Jurkat, Clone E6-1 (cell line): ENCODE measurements at regions not wholly inside any gene's neighbourhood (a gene's known extent, or its start where the extent isn't known, plus 50 kb on each side); places are given as distances from the start of the nearest gene placed in this dataset.
"Not testable (repeated sequence)": the region's sequence is repeated elsewhere in the genome, so short reads cannot be mapped to it uniquely, and the experiment has no call there.

Experiments used
- DNase-seq: peaks from one replicate; pipeline ENCODE4 v3.0.0-alpha.2; 2011; ENCODE audit warnings: low read depth, low spot score
- H3K4me3 ChIP-seq: 2 replicates; pipeline ENCODE4 v1.5.1; 2011; ENCODE audit warnings: mild to moderate bottlenecking, low read length, control low read depth, moderate library complexity

GRCh38 chr4:17008834-17009345, 110.4 kb upstream of the LDB2 start:
- no peak for DNase-seq

GRCh38 chr4:17003606-17004392, 105.4 kb upstream of the LDB2 start:
- not testable (repeated sequence) for H3K4me3 ChIP-seq, DNase-seq

More at GRCh38 chr4:17008834-17009345, 110.4 kb upstream of the LDB2 start:
- H3K4me3 ChIP-seq: no peak overlapping the region

- no peak overlapping the region for H3K4me3 ChIP-seq
- no peak for DNase-seq
These were observed 97.0 kb upstream of the LDB2 start for GRCh38 chr4:16995451-16995850.

GRCh38 chr4:16993956-16994840, 95.8 kb upstream of the LDB2 start:
- DNase-seq: no peak
- H3K4me3 ChIP-seq: no peak overlapping the region

GRCh38 chr4:16992566-16993225, 94.3 kb upstream of the LDB2 start:
- no peak for DNase-seq
- H3K4me3 ChIP-seq: no peak overlapping the region

- no peak overlapping the region for H3K4me3 ChIP-seq
- no peak for DNase-seq
These were observed 93.0 kb upstream of the LDB2 start for GRCh38 chr4:16991450-16991849.

GRCh38 chr4:16989371-16989770, 90.9 kb upstream of the LDB2 start:
- no peak for DNase-seq

GRCh38 chr4:16988814-16989213, 90.4 kb upstream of the LDB2 start:
- no peak for DNase-seq
- no peak overlapping the region for H3K4me3 ChIP-seq

More at GRCh38 chr4:16989371-16989770, 90.9 kb upstream of the LDB2 start:
- no peak overlapping the region for H3K4me3 ChIP-seq

GRCh38 chr4:16977081-16977480, 78.6 kb upstream of the LDB2 start:
- no peak for DNase-seq
- H3K4me3 ChIP-seq: no peak overlapping the region

- no peak for DNase-seq
- H3K4me3 ChIP-seq: no peak overlapping the region
These were observed 71.3 kb upstream of the LDB2 start for GRCh38 chr4:16969696-16970135.

GRCh38 chr4:16967722-16968121, 69.3 kb upstream of the LDB2 start:
- no peak for DNase-seq

GRCh38 chr4:16959305-16959704, 60.9 kb upstream of the LDB2 start:
- H3K4me3 ChIP-seq: no peak overlapping the region
- no peak for DNase-seq

More at GRCh38 chr4:16967722-16968121, 69.3 kb upstream of the LDB2 start:
- H3K4me3 ChIP-seq: no peak overlapping the region

GRCh38 chr4:16952896-16953630, 54.6 kb upstream of the LDB2 start:
- no peak overlapping the region for H3K4me3 ChIP-seq
- DNase-seq: no peak

- DNase-seq: no peak
- no peak overlapping the region for H3K4me3 ChIP-seq
These were observed 54.0 kb upstream of the LDB2 start for GRCh38 chr4:16952462-16952871.
